H9 (cell line): ENCODE measurements at regions not wholly inside any gene's neighbourhood (a gene's known extent, or its start where the extent isn't known, plus 50 kb on each side); places are given as distances from the start of the nearest gene placed in this dataset.

ENCODE experiments used
- DNase-seq: peaks from one replicate; pipeline ENCODE4 v3.0.0-alpha.2; 2017
- H2AFZ ChIP-seq: one replicate; pipeline ENCODE4 v1.6.1; 2013; ENCODE audit warnings: mild to moderate bottlenecking, low read length, control low read depth, moderate library complexity
- H2AK5ac ChIP-seq: 2 replicates; pipeline ENCODE4 v1.6.1; 2013; ENCODE audit warnings: low read length, control low read depth, mixed read lengths; ENCODE audit not compliant: insufficient read length
- H2BK120ac ChIP-seq: one replicate; pipeline ENCODE4 v1.6.1; 2013; ENCODE audit warnings: low read depth, mild to moderate bottlenecking, low read length, control low read depth, inconsistent platforms; ENCODE audit not compliant: poor library complexity, severe bottlenecking
- H2BK12ac ChIP-seq: 2 replicates; pipeline ENCODE4 v1.6.1; 2013; ENCODE audit warnings: low read length, control low read depth, mixed read lengths, low read depth; ENCODE audit not compliant: insufficient read length
- H2BK15ac ChIP-seq: 2 replicates; pipeline ENCODE4 v1.6.1; 2013; ENCODE audit warnings: low read depth, low read length, control low read depth
- H2BK20ac ChIP-seq: one replicate; pipeline ENCODE4 v1.6.1; 2013; ENCODE audit warnings: low read depth, mild to moderate bottlenecking, low read length, control low read depth, inconsistent platforms; ENCODE audit not compliant: poor library complexity, severe bottlenecking
- H2BK5ac ChIP-seq: 2 replicates; pipeline ENCODE4 v1.6.1; 2013; ENCODE audit warnings: low read length, control low read depth, mixed read lengths; ENCODE audit not compliant: insufficient read length
- H3K14ac ChIP-seq: 2 replicates; pipeline ENCODE4 v1.6.1; 2013; ENCODE audit warnings: low read length, control low read depth; ENCODE audit not compliant: insufficient read depth
- H3K18ac ChIP-seq: 2 replicates; pipeline ENCODE4 v1.6.1; 2013; ENCODE audit warnings: low read depth, mild to moderate bottlenecking, mixed read lengths, low read length, control low read depth; ENCODE audit not compliant: insufficient read length
- H3K23ac ChIP-seq: 2 replicates; pipeline ENCODE4 v1.6.1; 2013; ENCODE audit warnings: low read length, control low read depth, mixed read lengths, low read depth; ENCODE audit not compliant: insufficient read length
- H3K23me2 ChIP-seq: 2 replicates; pipeline ENCODE4 v1.6.1; 2013; ENCODE audit warnings: low read depth, mild to moderate bottlenecking, mixed read lengths, low read length, control low read depth; ENCODE audit not compliant: insufficient read length, poor library complexity, severe bottlenecking
- H3K27ac ChIP-seq: 2 replicates; pipeline ENCODE4 v1.5.1; 2013; ENCODE audit warnings: low read length, control low read depth, mixed read lengths, low read depth; ENCODE audit not compliant: insufficient read length
- H3K27me3 ChIP-seq: 2 replicates; pipeline ENCODE4 v1.6.1; 2013; ENCODE audit warnings: low read length, control low read depth, inconsistent platforms; ENCODE audit not compliant: insufficient read depth
- H3K4ac ChIP-seq: 2 replicates; pipeline ENCODE4 v1.6.1; 2013; ENCODE audit warnings: low read depth, mild to moderate bottlenecking, control low read depth, inconsistent platforms, low read length, moderate library complexity
- H3K4me1 ChIP-seq: 2 replicates; pipeline ENCODE4 v1.6.1; 2013; ENCODE audit warnings: low read length, control low read depth, inconsistent platforms; ENCODE audit not compliant: insufficient read depth
- H3K4me2 ChIP-seq: 2 replicates; pipeline ENCODE4 v1.6.1; 2013; ENCODE audit warnings: low read length, control low read depth, mixed read lengths; ENCODE audit not compliant: insufficient read length, insufficient read depth
- H3K56ac ChIP-seq: 2 replicates; pipeline ENCODE4 v1.6.1; 2013; ENCODE audit warnings: low read depth, mild to moderate bottlenecking, mixed read lengths, low read length, control low read depth; ENCODE audit not compliant: insufficient read length
- H3K79me1 ChIP-seq: 2 replicates; pipeline ENCODE4 v1.6.1; 2013; ENCODE audit warnings: low read depth, mild to moderate bottlenecking, moderate library complexity, low read length, control low read depth, inconsistent platforms; ENCODE audit not compliant: insufficient read depth, poor library complexity, severe bottlenecking
- H3K79me2 ChIP-seq: 2 replicates; pipeline ENCODE4 v1.6.1; 2013; ENCODE audit warnings: low read length, control low read depth, inconsistent platforms; ENCODE audit not compliant: insufficient read depth
- H3K9ac ChIP-seq: 2 replicates; pipeline ENCODE4 v1.6.1; 2013; ENCODE audit warnings: low read length, control low read depth, mixed read lengths; ENCODE audit not compliant: insufficient read length; ENCODE audit errors: extremely low read depth
- H3K9me3 ChIP-seq: one replicate; pipeline ENCODE4 v1.6.1; 2013; ENCODE audit warnings: low read depth, low read length, inconsistent platforms; ENCODE audit not compliant: control insufficient read depth
- H3T11ph ChIP-seq: one replicate; pipeline ENCODE4 v1.6.1; 2013; ENCODE audit warnings: mild to moderate bottlenecking, low read length, control low read depth, inconsistent platforms
- H4K20me1 ChIP-seq: one replicate; pipeline ENCODE4 v1.6.1; 2013; ENCODE audit not compliant: control insufficient read depth, insufficient read length, insufficient read depth
- H4K5ac ChIP-seq: 2 replicates; pipeline ENCODE4 v1.6.1; 2013; ENCODE audit warnings: low read depth, mild to moderate bottlenecking, mixed read lengths, low read length, control low read depth; ENCODE audit not compliant: insufficient read length
- H4K8ac ChIP-seq: replicated peaks from 2 replicates; pipeline ENCODE4 v1.6.1; 2013; ENCODE audit warnings: low read length, control low read depth, mixed read lengths, low read depth; ENCODE audit not compliant: insufficient read length
- H4K91ac ChIP-seq: 2 replicates; pipeline ENCODE4 v1.6.1; 2013; ENCODE audit warnings: low read depth, mild to moderate bottlenecking, moderate library complexity, mixed read lengths, low read length, control low read depth; ENCODE audit not compliant: insufficient read length
- H3K27ac Mint-ChIP-seq, 3 experiments: 2 replicates in 2 of 3; 3 replicates in 1 of 3; pipeline ENCODE4 v1.8.0; 2020 to 2021; ENCODE audit warnings: mixed read lengths in 3 of 3, mild to moderate bottlenecking in 1 of 3, moderate library complexity in 1 of 3
- H3K27me3 Mint-ChIP-seq: 2 replicates; pipeline ENCODE4 v1.8.0; 2021; ENCODE audit warnings: low read depth, mild to moderate bottlenecking, moderate library complexity, mixed read lengths
- H3K36me3 Mint-ChIP-seq, 3 experiments: 2 replicates in 2 of 3; 3 replicates in 1 of 3; pipeline ENCODE4 v1.8.0; 2020 to 2021; ENCODE audit warnings: low read depth in 3 of 3, mixed read lengths in 3 of 3; ENCODE audit not compliant: insufficient read depth in 1 of 3
- H3K4me1 Mint-ChIP-seq, 2 experiments: 2 replicates each; pipeline ENCODE4 v1.8.0; 2020; ENCODE audit warnings: mixed read lengths in 2 of 2
- H3K4me3 Mint-ChIP-seq, 2 experiments: 2 replicates in 1 of 2; 3 replicates in 1 of 2; pipeline ENCODE4 v1.8.0; 2020 to 2021; ENCODE audit warnings: mild to moderate bottlenecking in 2 of 2, mixed read lengths in 2 of 2, moderate library complexity in 1 of 2
- H3K9me3 Mint-ChIP-seq, 2 experiments: 2 replicates in 1 of 2; 3 replicates in 1 of 2; pipeline ENCODE4 v1.8.0; 2020; ENCODE audit warnings: mild to moderate bottlenecking in 2 of 2, mixed read lengths in 2 of 2, moderate library complexity in 1 of 2
- TF ChIP-seq, protein P1 (sequence below): fragments of 200-600 bp; sonication (generic); conservative IDR thresholded peaks from 3 replicates; pipeline ENCODE4 v1.8.0; 2021; ENCODE audit warnings: antibody characterized with exemption, mild to moderate bottlenecking

DNA sequence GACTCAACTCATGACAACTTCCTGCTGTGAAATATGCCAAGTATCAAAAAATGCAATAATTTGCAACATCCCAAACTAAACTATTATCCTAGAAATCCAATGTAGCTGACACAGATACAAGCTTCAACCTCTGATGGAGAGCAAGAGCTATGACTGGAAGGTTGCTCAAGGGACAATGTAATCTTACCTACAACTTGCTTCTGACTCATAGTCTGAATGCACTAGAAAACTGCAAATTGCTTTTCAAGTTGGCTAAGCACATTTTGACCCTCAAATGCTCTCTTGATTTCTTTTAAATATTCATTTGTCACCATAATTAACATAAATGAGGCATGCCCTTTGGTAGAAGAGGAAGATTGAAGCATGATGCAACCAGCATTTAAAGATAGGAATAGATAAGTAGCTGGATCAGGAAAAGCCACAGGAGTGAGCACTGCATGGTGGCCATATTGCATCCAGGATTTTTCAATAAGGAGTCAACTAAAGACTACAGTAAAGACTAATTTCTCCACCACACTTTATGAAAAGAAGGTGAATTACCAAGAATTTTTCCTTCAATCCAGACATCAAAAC, 630.8 kb upstream of the GBE1 start:
- Mint-ChIP-seq H3K27ac (no peak overlapping the region), H3K4me3 (no peak overlapping the region), H3K27me3 (no peaks in the 10 kb centered on the region)

More for the DNA sequence above, 630.8 kb upstream of the GBE1 start:
- Histone ChIP-seq H2BK120ac (no peak overlapping the region), H3K27ac (no peak overlapping the region), H3K23ac (no peak overlapping the region), H3K4me2 (no peak overlapping the region), H3K14ac (no peak overlapping the region), H2AFZ (no peak overlapping the region), H2BK15ac (no peak overlapping the region), H3K23me2 (no peaks in the 10 kb centered on the region), H3K9me3 (no peaks in the 10 kb centered on the region), H4K8ac (no peak overlapping the region), H3K4me1 (no peaks in the 10 kb centered on the region), H4K20me1 (no peaks in the 10 kb centered on the region), H2BK5ac (no peak overlapping the region), H3K27me3 (no peaks in the 10 kb centered on the region), H3K9ac (no peak overlapping the region), H4K5ac (no peak overlapping the region), H3K56ac (no peak overlapping the region), H3K79me2 (no peaks in the 10 kb centered on the region), H3T11ph (no peak overlapping the region), H2AK5ac (no peak overlapping the region), H4K91ac (no peak overlapping the region), H3K4ac (no peak overlapping the region), H3K79me1 (no peaks in the 10 kb centered on the region), H2BK12ac (no peak overlapping the region), H3K18ac (no peak overlapping the region), H2BK20ac (no peak overlapping the region)
- DNase-seq: no peak
- TF ChIP-seq, protein P1, sequence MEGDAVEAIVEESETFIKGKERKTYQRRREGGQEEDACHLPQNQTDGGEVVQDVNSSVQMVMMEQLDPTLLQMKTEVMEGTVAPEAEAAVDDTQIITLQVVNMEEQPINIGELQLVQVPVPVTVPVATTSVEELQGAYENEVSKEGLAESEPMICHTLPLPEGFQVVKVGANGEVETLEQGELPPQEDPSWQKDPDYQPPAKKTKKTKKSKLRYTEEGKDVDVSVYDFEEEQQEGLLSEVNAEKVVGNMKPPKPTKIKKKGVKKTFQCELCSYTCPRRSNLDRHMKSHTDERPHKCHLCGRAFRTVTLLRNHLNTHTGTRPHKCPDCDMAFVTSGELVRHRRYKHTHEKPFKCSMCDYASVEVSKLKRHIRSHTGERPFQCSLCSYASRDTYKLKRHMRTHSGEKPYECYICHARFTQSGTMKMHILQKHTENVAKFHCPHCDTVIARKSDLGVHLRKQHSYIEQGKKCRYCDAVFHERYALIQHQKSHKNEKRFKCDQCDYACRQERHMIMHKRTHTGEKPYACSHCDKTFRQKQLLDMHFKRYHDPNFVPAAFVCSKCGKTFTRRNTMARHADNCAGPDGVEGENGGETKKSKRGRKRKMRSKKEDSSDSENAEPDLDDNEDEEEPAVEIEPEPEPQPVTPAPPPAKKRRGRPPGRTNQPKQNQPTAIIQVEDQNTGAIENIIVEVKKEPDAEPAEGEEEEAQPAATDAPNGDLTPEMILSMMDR: no peak
- no peaks in the 10 kb centered on the region for H3K4me1 Mint-ChIP-seq
- peaks cover 3 to 8% of the 10 kb centered on the region in 2 experiments; a peak in 4 of 5 replicates for H3K9me3 Mint-ChIP-seq
- H3K36me3 Mint-ChIP-seq: peaks cover 0 to 4% (median 2%) of the 10 kb centered on the region in 3 experiments; a peak in 4 of 7 replicates
